CD4-positive, CD25-positive, alpha-beta regulatory T cell (primary cell): ENCODE measurements at regions not wholly inside any gene's neighbourhood (a gene's known extent, or its start where the extent isn't known, plus 50 kb on each side); places are given as distances from the start of the nearest gene placed in this dataset.

Experiments
- ATAC-seq, 2 donors: fragments of 150-1000 bp; cut with Tn5 transposase; one replicate each; pipeline ENCODE4 v1.10.0; 2021; ENCODE audit warnings: low read depth in 2 of 2, moderate number of reproducible peaks in 2 of 2, moderate library complexity in 1 of 2
- DNase-seq, 3 donors: peaks; one replicate each; pipeline versions ENCODE4 v3.0.0 to v3.0.0-alpha.2; 2012 to 2022; ENCODE audit warnings: mixed read lengths in 1 of 3
- H3K27ac ChIP-seq: one replicate; pipeline ENCODE4 v1.7.0; 2013; ENCODE audit warnings: mild to moderate bottlenecking, low read length; ENCODE audit not compliant: insufficient read depth, poor library complexity, severe bottlenecking
- H3K27me3 ChIP-seq: one replicate; pipeline ENCODE4 v1.7.0; 2013; ENCODE audit warnings: low read length; ENCODE audit not compliant: control insufficient read depth, insufficient read depth
- H3K36me3 ChIP-seq: one replicate; pipeline ENCODE4 v1.7.0; 2013; ENCODE audit warnings: mild to moderate bottlenecking, low read length, moderate library complexity; ENCODE audit not compliant: control insufficient read depth, insufficient read depth
- H3K4me1 ChIP-seq: 2 replicates; pipeline ENCODE4 v1.7.0; 2013; ENCODE audit warnings: mild to moderate bottlenecking, low read length; ENCODE audit not compliant: insufficient read depth, control insufficient read depth, poor library complexity, severe bottlenecking
- H3K4me3 ChIP-seq: one replicate; pipeline ENCODE4 v1.7.0; 2013; ENCODE audit warnings: low read depth, mild to moderate bottlenecking, low read length, moderate library complexity
- H3K9me3 ChIP-seq, 2 experiments: 1 replicate in 1 of 2; 2 replicates in 1 of 2; pipeline ENCODE4 v1.7.0; 2013; ENCODE audit warnings: low read length in 2 of 2, mild to moderate bottlenecking in 1 of 2, moderate library complexity in 1 of 2; ENCODE audit not compliant: control insufficient read depth in 2 of 2
- H3K27ac Mint-ChIP-seq, 3 donors: one replicate each; pipeline ENCODE4 v1.8.0; 2020 to 2022; ENCODE audit warnings: mild to moderate bottlenecking in 3 of 3, mixed read lengths in 3 of 3, moderate library complexity in 2 of 3
- H3K27me3 Mint-ChIP-seq: one replicate; pipeline ENCODE4 v1.8.0; 2022; ENCODE audit warnings: mild to moderate bottlenecking, mixed read lengths
- H3K36me3 Mint-ChIP-seq: one replicate; pipeline ENCODE4 v1.8.0; 2020; ENCODE audit warnings: mixed read lengths
- H3K4me1 Mint-ChIP-seq, 4 donors: one replicate each; pipeline ENCODE4 v1.8.0; 2020 to 2022; ENCODE audit warnings: mixed read lengths in 4 of 4, mild to moderate bottlenecking in 1 of 4
- H3K4me3 Mint-ChIP-seq, 4 donors: one replicate each; pipeline ENCODE4 v1.8.0; 2020 to 2022; ENCODE audit warnings: mild to moderate bottlenecking in 4 of 4, mixed read lengths in 4 of 4, moderate library complexity in 3 of 4
- H3K9me3 Mint-ChIP-seq, 7 donors: one replicate each; pipeline ENCODE4 v1.8.0; 2020 to 2022; ENCODE audit warnings: mixed read lengths in 7 of 7, mild to moderate bottlenecking in 3 of 7, moderate library complexity in 2 of 7

DNA sequence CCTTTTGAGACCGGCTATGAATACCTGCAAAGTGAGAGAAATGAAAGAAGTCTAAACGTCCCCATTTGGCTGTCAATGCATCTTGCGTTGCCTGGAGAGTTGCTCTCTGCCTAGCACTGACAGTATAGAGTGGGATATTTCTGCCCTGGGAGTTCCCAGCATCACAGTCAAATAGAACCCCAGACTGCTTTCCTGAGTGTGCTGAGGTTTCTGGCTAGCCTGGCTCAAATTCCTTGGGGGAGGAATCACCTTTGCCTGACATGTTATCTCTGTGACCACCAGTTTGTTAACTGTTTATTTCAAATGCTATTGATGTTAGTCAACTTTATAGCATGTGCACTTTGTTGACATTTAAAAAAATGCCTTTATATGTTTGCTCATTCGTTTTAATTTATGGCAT lies 212.0 kb upstream of the FAM78B start:
- no peaks in the 10 kb centered on the region for H3K36me3 Mint-ChIP-seq
- H3K4me3 Mint-ChIP-seq, result no peak overlapping the region
- ATAC-seq, result no peak
- no peak overlapping the region for H3K27ac Mint-ChIP-seq
- no peaks in the 10 kb centered on the region for H3K4me1 Mint-ChIP-seq
- Histone ChIP-seq H3K27ac (no peak overlapping the region), H3K27me3 (peaks cover 2% of the 10 kb centered on the region), H3K4me1 (no peaks in the 10 kb centered on the region), H3K36me3 (no peaks in the 10 kb centered on the region), H3K4me3 (no peak overlapping the region), H3K9me3 (no peaks in the 10 kb centered on the region)
- DNase-seq, result no peak
- H3K9me3 Mint-ChIP-seq, result peaks cover 0 to 4% (median 0%) of the 10 kb centered on the region in 7 donors
- peaks cover 15% of the 10 kb centered on the region for H3K27me3 Mint-ChIP-seq

DNA sequence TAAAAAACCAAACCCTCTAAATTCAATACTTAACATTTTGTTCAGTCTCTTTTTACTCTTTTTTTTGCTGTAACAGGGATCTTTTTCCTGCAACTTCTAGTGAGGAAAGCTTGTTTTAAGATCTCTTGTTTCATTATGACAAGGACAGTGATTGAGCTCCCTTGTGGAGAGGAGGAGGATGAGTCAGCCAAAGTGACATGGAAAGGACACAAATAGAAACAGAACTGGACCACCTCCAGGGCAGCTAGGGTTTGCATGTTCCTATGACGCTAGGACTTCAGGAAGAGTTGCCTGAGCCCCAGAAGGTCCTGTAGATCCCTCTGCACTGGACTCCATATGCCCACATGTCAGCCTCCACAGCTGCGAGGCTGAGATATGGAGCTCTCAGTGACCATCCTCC lies 212.6 kb upstream of the FAM78B start:
- H3K4me3 ChIP-seq, result no peak overlapping the region

DNA sequence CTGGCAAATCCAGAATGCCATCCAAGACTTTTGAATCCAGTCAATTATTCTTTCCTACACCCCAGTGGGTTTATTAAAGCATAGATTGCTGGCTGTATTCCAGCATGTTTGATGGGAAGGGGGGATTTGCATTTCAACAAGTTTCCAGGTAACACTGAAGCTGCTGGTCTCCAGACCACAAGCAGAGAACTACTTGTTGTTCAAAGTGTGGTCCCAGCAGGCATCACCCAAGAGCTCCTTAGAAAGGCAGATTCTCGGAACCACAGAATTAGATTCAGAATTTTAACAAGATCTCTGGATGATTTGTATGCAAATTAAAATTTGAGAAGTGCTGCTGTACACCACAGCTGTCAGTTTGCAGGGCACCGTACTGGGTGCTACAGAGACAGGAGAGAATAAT lies 216.3 kb upstream of the FAM78B start:
- H3K9me3 Mint-ChIP-seq, result peaks cover 0 to 2% (median 0%) of the 10 kb centered on the region in 7 donors
- peaks cover 9% of the 10 kb centered on the region for H3K27me3 Mint-ChIP-seq
- no peak overlapping the region for H3K4me3 Mint-ChIP-seq
- H3K27me3 ChIP-seq, result peaks cover 2% of the 10 kb centered on the region
- ATAC-seq (no peak), DNase-seq (no peak)
- H3K4me1 ChIP-seq, result no peaks in the 10 kb centered on the region
- no peak overlapping the region for H3K27ac ChIP-seq
- H3K36me3 Mint-ChIP-seq, result no peaks in the 10 kb centered on the region
- no peaks in the 10 kb centered on the region for H3K9me3 ChIP-seq
- no peaks in the 10 kb centered on the region for H3K36me3 ChIP-seq
- H3K27ac Mint-ChIP-seq, result no peak overlapping the region
- no peaks in the 10 kb centered on the region for H3K4me1 Mint-ChIP-seq
- no peak overlapping the region for H3K4me3 ChIP-seq

More for the DNA sequence above, 212.6 kb upstream of the FAM78B start:
- Mint-ChIP-seq H3K27ac (no peak overlapping the region), H3K27me3 (peaks cover 15% of the 10 kb centered on the region), H3K4me1 (no peaks in the 10 kb centered on the region), H3K36me3 (no peaks in the 10 kb centered on the region), H3K9me3 (peaks cover 0 to 4% (median 0%) of the 10 kb centered on the region in 7 donors), H3K4me3 (no peak overlapping the region)
- H3K4me1 ChIP-seq, result no peaks in the 10 kb centered on the region
- ATAC-seq, result no peak
- H3K36me3 ChIP-seq, result no peaks in the 10 kb centered on the region
- DNase-seq, result no peak
- peaks cover 2% of the 10 kb centered on the region for H3K27me3 ChIP-seq
- no peaks in the 10 kb centered on the region for H3K9me3 ChIP-seq
- H3K27ac ChIP-seq, result no peak overlapping the region

DNA sequence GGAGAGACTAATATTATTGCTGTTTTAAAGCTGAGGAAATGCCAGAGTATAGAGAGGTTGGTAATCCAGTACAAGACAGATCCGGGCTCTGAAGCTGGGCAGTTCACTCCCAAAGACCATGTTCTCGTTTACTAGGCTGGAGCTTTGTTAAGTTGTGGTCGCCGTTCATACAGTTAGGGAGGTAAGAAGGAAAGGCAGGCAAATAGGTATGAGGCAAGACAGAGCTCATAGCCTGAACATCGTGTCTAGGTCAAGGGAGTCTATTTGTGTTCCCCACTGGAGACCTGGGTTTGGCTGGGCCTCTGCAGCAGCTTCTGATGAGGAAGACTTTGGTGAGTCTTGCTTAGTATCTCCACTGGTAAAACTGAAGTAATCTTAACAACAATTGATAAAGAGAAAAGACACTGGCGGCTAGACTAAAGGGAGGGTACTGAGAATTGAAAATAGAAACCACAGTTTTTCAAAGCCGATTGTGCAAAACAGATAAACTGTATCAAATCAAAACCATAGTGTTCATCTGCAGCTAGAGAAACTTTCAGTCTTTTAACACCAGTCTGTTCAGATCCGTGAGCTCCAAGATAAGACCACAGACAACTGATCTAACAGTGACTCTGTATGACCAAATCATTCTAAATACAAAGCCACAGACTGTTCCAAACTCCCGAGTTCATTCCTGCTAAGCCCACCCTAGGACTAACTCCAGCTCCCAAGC lies 217.0 kb upstream of the FAM78B start:
- Histone ChIP-seq H3K27ac (no peak overlapping the region), H3K4me1 (no peaks in the 10 kb centered on the region), H3K4me3 (no peak overlapping the region), H3K36me3 (no peaks in the 10 kb centered on the region), H3K9me3 (no peaks in the 10 kb centered on the region), H3K27me3 (peaks cover 2% of the 10 kb centered on the region)
- Mint-ChIP-seq H3K27me3 (peaks cover 7% of the 10 kb centered on the region), H3K4me3 (no peak overlapping the region), H3K27ac (no peak overlapping the region), H3K9me3 (peaks cover 0 to 2% (median 0%) of the 10 kb centered on the region in 7 donors), H3K4me1 (no peaks in the 10 kb centered on the region), H3K36me3 (no peaks in the 10 kb centered on the region)
- DNase-seq (no peak), ATAC-seq (no peak)

DNA sequence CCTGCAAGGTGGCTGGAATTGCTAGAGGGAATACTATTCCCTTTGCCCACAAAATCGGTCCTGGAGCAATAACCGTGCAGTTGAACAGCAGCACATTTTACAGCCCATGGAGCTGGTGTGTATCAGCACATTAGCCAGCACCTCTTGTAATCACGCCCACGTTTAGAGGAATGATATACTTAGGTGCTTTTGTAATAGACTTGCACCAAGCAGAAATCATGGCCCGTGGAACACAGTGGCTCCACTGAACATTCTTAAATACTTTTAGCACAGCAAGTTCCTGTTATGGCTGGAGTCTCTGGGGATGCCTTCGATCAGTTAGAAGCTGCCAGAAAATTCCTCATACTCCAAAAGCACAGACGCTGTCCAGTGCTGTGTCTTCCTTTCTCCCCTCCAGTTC lies 218.1 kb upstream of the FAM78B start:
- Mint-ChIP-seq H3K36me3 (no peaks in the 10 kb centered on the region), H3K27ac (no peak overlapping the region), H3K9me3 (peaks cover 0 to 2% (median 0%) of the 10 kb centered on the region in 7 donors), H3K4me3 (no peak overlapping the region), H3K27me3 (peaks cover 4% of the 10 kb centered on the region), H3K4me1 (no peaks in the 10 kb centered on the region)
- no peak for ATAC-seq
- Histone ChIP-seq H3K27ac (no peak overlapping the region), H3K9me3 (no peaks in the 10 kb centered on the region), H3K4me1 (no peaks in the 10 kb centered on the region), H3K36me3 (no peaks in the 10 kb centered on the region), H3K4me3 (no peak overlapping the region), H3K27me3 (peaks cover 2% of the 10 kb centered on the region)
- no peak for DNase-seq

DNA sequence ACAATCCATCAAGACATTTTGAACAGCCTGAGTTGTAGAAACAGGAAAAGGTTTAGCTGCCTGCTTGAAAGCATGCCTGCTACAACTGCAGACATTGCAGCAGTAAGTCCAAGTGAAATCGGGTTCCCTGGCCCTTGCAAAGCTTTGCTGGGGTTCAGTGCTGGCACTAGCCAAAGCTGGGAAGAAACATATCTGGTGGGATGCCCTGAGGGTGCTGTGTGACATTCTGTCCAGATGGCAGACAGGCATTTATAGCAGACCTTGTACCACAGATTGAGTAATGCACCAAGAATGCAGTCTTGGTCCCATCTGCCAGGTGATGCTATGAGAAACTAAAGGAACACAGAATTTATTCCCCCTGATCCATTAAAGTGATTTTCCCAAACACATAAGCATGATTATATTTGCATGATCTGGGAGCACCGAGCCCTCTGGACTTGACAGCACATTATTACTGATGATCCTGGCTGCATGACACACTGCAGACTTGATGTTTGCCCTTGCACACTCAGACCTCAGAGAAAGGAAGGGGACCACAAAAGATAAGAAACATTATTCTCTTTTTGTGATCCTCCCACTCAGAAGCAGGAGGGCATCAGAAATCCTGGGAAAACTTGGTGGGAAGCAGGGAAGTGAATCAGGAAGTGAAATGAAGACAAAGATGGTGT lies 223.7 kb upstream of the FAM78B start:
- Mint-ChIP-seq H3K36me3 (no peaks in the 10 kb centered on the region), H3K4me1 (no peaks in the 10 kb centered on the region), H3K9me3 (peaks cover 0 to 2% (median 0%) of the 10 kb centered on the region in 7 donors), H3K27me3 (peaks cover 7% of the 10 kb centered on the region), H3K27ac (no peak overlapping the region), H3K4me3 (no peak overlapping the region)
- Histone ChIP-seq H3K27me3 (no peaks in the 10 kb centered on the region), H3K36me3 (no peaks in the 10 kb centered on the region), H3K27ac (no peak overlapping the region), H3K4me3 (no peak overlapping the region), H3K9me3 (no peaks in the 10 kb centered on the region), H3K4me1 (no peaks in the 10 kb centered on the region)
- DNase-seq, result no peak
- no peak for ATAC-seq

DNA sequence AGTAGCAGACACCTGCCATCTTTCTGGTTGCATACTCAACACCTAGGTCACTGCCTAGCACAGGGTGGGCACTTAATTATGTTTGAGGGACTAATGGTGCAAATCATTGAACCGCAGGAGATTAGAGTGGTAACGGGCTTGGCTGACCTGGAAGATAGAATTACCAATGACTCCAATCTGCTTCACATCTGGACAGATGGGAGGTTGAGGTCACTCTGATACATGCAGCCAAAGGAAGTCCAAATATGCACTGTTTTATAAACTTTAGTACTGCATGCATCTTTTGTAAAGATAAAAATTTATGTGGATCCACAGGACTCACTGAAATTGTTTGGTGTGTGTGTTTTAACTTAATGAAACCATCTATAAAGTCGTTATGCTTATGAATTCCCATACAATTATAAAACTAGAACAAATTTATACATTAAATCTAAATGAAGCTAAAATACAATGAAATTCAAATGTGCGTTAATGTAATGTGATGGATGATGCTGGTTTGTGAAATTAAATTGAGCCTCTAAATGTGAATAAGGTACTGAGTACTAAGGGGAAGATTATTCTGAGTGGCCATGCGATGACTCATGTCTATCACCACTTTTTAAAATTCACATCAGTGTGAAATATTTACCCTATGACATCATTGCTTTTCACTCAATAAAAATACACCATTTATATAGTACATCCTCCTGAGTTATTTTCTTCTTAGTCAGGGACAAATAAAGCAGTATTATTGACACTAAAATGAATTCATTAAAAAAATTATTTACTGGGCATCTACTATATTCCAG lies 224.7 kb upstream of the FAM78B start:
- no peak for ATAC-seq

More for the DNA sequence above, 224.7 kb upstream of the FAM78B start:
- DNase-seq, result no peak
- Mint-ChIP-seq H3K9me3 (peaks cover 0 to 2% (median 0%) of the 10 kb centered on the region in 7 donors), H3K27ac (no peak overlapping the region), H3K4me3 (no peak overlapping the region), H3K27me3 (peaks cover 8% of the 10 kb centered on the region), H3K4me1 (no peaks in the 10 kb centered on the region), H3K36me3 (no peaks in the 10 kb centered on the region)
- H3K4me3 ChIP-seq, result no peak overlapping the region
- no peak overlapping the region for H3K27ac ChIP-seq
- H3K9me3 ChIP-seq, result no peaks in the 10 kb centered on the region
- no peaks in the 10 kb centered on the region for H3K4me1 ChIP-seq
- H3K27me3 ChIP-seq, result no peaks in the 10 kb centered on the region
- H3K36me3 ChIP-seq, result no peaks in the 10 kb centered on the region
